ENCODE measurements at regions not wholly inside any gene's neighbourhood (a gene's known extent, or its start where the extent isn't known, plus 50 kb on each side); places are given as distances from the start of the nearest gene placed in this dataset.

GRCh38 chr20:39641423-39641822, 679.3 kb downstream of the DHX35 start:
- DNase-seq (ENCODE audit: low spot score), result no peak
- in situ Hi-C loops (cut with MboI; ENCODE audit: low sequenced_read_pairs, unreplicated experiment), result no loop called here
- TF ChIP-seq CTCF (IDR thresholded peaks at IDR 0.05; ENCODE audit: borderline replicate concordance, control extremely low read depth, extremely low read depth, insufficient read depth, missing control alignments), result no peak

- no peak for DNase-seq (ENCODE audit: low spot score)
- no peak for TF ChIP-seq CTCF (IDR thresholded peaks at IDR 0.05; ENCODE audit: borderline replicate concordance, control extremely low read depth, extremely low read depth, insufficient read depth, missing control alignments)
These were observed 678.0 kb downstream of the DHX35 start for GRCh38 chr20:39640147-39640546.

GRCh38 chr20:39638731-39639130, 676.6 kb downstream of the DHX35 start:
- no peak for TF ChIP-seq CTCF (IDR thresholded peaks at IDR 0.05; ENCODE audit: borderline replicate concordance, control extremely low read depth, extremely low read depth, insufficient read depth, missing control alignments)
- DNase-seq (ENCODE audit: low spot score), result no peak
- in situ Hi-C loops (cut with MboI; ENCODE audit: low sequenced_read_pairs, unreplicated experiment), result no loop called here

More at GRCh38 chr20:39640147-39640546, 678.0 kb downstream of the DHX35 start:
- in situ Hi-C loops (cut with MboI; ENCODE audit: low sequenced_read_pairs, unreplicated experiment), result no loop called here

GRCh38 chr20:39633689-39634088, 671.5 kb downstream of the DHX35 start:
- in situ Hi-C loops (cut with MboI; ENCODE audit: low sequenced_read_pairs, unreplicated experiment), result no loop called here
- no peak for TF ChIP-seq CTCF (IDR thresholded peaks at IDR 0.05; ENCODE audit: borderline replicate concordance, control extremely low read depth, extremely low read depth, insufficient read depth, missing control alignments)
- no peak for DNase-seq (ENCODE audit: low spot score)

DNA sequence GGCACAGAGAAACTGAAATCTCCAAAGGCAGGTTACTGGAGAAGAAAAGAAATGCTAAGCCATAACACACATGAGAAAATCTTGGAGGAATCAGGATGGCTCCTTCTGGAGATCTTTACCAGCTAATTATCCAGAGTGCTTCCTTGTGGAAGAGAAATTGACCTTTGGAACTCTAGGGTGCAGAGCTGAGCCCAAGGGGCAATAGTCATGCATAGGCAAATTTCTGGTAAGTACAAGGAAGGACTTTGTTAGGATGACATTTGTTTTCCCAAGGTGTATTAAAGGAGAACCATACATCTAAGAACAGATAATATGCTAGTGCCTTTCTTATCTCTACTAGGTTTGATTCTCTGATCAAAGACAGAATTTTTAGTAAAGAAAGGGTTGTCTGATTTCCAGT, 670.6 kb downstream of the DHX35 start:
- in situ Hi-C loops (cut with MboI; ENCODE audit: low sequenced_read_pairs, unreplicated experiment), result no loop called here
- no peak for DNase-seq (ENCODE audit: low spot score)

GRCh38 chr20:39632176-39632575, 670.0 kb downstream of the DHX35 start:
- in situ Hi-C loops (cut with MboI; ENCODE audit: low sequenced_read_pairs, unreplicated experiment), result no loop called here
- TF ChIP-seq CTCF (IDR thresholded peaks at IDR 0.05; ENCODE audit: borderline replicate concordance, control extremely low read depth, extremely low read depth, insufficient read depth, missing control alignments), result no peak
- DNase-seq (ENCODE audit: low spot score), result no peak

More for the DNA sequence above, 670.6 kb downstream of the DHX35 start:
- TF ChIP-seq CTCF (IDR thresholded peaks at IDR 0.05; ENCODE audit: borderline replicate concordance, control extremely low read depth, extremely low read depth, insufficient read depth, missing control alignments), result no peak

- TF ChIP-seq CTCF (IDR thresholded peaks at IDR 0.05; ENCODE audit: borderline replicate concordance, control extremely low read depth, extremely low read depth, insufficient read depth, missing control alignments), result no peak
- no peak for DNase-seq (ENCODE audit: low spot score)
- in situ Hi-C loops (cut with MboI; ENCODE audit: low sequenced_read_pairs, unreplicated experiment), result no loop called here
These were observed 669.4 kb downstream of the DHX35 start for GRCh38 chr20:39631557-39631956.
